ENCODE measurements at regions not wholly inside any gene's neighbourhood (a gene's known extent, or its start where the extent isn't known, plus 50 kb on each side); places are given as distances from the start of the nearest gene placed in this dataset.

- H3K4me1 Mint-ChIP-seq (ENCODE audit: low read depth): no peaks in the 10 kb centered on the region
- no peaks in the 10 kb centered on the region for H3K36me3 Mint-ChIP-seq (ENCODE audit: low read depth)
- H3K27ac Mint-ChIP-seq (ENCODE audit: unreplicated experiment): no peak overlapping the region
- peaks cover 4% of the 10 kb centered on the region for H3K9me3 Mint-ChIP-seq (ENCODE audit: low read depth)
- no peaks in the 10 kb centered on the region for H3K27me3 Mint-ChIP-seq (ENCODE audit: low read depth)
- no peak overlapping the region for H3K4me3 Mint-ChIP-seq (ENCODE audit: unreplicated experiment)
- peak; percentile 70 for DNase-seq (ENCODE audit: low spot score)
- TF ChIP-seq, protein P1, sequence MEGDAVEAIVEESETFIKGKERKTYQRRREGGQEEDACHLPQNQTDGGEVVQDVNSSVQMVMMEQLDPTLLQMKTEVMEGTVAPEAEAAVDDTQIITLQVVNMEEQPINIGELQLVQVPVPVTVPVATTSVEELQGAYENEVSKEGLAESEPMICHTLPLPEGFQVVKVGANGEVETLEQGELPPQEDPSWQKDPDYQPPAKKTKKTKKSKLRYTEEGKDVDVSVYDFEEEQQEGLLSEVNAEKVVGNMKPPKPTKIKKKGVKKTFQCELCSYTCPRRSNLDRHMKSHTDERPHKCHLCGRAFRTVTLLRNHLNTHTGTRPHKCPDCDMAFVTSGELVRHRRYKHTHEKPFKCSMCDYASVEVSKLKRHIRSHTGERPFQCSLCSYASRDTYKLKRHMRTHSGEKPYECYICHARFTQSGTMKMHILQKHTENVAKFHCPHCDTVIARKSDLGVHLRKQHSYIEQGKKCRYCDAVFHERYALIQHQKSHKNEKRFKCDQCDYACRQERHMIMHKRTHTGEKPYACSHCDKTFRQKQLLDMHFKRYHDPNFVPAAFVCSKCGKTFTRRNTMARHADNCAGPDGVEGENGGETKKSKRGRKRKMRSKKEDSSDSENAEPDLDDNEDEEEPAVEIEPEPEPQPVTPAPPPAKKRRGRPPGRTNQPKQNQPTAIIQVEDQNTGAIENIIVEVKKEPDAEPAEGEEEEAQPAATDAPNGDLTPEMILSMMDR (IDR thresholded peaks at IDR 0.05): no peak
Observed at GRCh38 chr1:214107322-214108096, 119.7 kb downstream of the PROX1 start.

GRCh38 chr1:214108097-214108446, 120.3 kb downstream of the PROX1 start:
- Mint-ChIP-seq H3K4me3 (ENCODE audit: unreplicated experiment) (no peak overlapping the region), H3K4me1 (ENCODE audit: low read depth) (no peaks in the 10 kb centered on the region), H3K9me3 (ENCODE audit: low read depth) (peaks cover 4% of the 10 kb centered on the region), H3K27me3 (ENCODE audit: low read depth) (no peaks in the 10 kb centered on the region), H3K27ac (ENCODE audit: unreplicated experiment) (no peak overlapping the region), H3K36me3 (ENCODE audit: low read depth) (no peaks in the 10 kb centered on the region)
- no peak for DNase-seq (ENCODE audit: low spot score)
- TF ChIP-seq, protein P1 (IDR thresholded peaks at IDR 0.05): no peak

DNA sequence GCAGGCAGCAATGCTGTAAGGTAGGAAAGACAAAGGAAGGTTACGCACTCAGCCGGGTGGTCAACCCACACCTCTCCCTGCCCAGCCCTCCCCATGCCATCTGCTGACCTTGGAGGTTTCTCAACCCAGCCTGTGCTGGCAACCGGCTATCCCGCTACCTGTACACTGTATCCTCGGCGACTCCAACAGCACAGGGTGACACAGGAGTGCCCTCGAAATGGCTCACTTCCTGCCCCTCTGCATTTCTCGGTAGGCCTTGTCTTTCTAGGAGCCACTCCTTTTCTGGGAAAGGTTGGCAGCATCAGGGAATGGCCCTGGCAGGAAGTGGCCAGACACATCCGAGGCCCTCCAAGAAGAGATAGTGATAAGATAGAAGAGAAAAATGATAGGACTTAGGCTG, 124.0 kb downstream of the PROX1 start:
- Mint-ChIP-seq H3K27me3 (ENCODE audit: low read depth) (no peaks in the 10 kb centered on the region), H3K4me1 (ENCODE audit: low read depth) (no peaks in the 10 kb centered on the region), H3K27ac (ENCODE audit: unreplicated experiment) (no peak overlapping the region), H3K4me3 (ENCODE audit: unreplicated experiment) (no peak overlapping the region), H3K36me3 (ENCODE audit: low read depth) (no peaks in the 10 kb centered on the region), H3K9me3 (ENCODE audit: low read depth) (no peaks in the 10 kb centered on the region)
- DNase-seq (ENCODE audit: low spot score): no peak
- TF ChIP-seq, protein P1 (IDR thresholded peaks at IDR 0.05): no peak

DNA sequence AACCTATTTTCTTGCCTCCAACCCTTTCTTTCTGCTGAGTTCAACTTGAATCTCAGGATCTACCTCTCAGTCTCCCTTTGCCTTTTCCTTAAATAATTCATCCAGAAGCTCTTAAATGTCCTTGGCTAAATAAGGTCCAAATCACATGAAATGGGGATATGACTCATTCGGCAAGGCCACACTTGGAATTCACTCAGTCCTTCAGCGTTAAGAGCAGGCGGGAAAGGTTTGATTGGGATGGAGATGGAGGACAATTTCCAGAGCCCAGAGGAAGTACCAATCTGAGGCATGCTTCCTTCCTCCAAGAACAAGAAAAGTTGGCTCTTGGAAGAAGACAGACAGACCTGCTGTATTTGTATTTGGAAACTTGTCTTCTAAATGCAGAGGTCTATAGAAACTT, 128.5 kb downstream of the PROX1 start:
- Mint-ChIP-seq H3K9me3 (ENCODE audit: low read depth) (peaks cover 17% of the 10 kb centered on the region), H3K4me3 (ENCODE audit: unreplicated experiment) (no peak overlapping the region), H3K36me3 (ENCODE audit: low read depth) (peaks cover 2% of the 10 kb centered on the region), H3K27me3 (ENCODE audit: low read depth) (no peaks in the 10 kb centered on the region), H3K4me1 (ENCODE audit: low read depth) (no peaks in the 10 kb centered on the region), H3K27ac (ENCODE audit: unreplicated experiment) (no peak overlapping the region)
- TF ChIP-seq, protein P1 (IDR thresholded peaks at IDR 0.05): no peak
- DNase-seq (ENCODE audit: low spot score): no peak

DNA sequence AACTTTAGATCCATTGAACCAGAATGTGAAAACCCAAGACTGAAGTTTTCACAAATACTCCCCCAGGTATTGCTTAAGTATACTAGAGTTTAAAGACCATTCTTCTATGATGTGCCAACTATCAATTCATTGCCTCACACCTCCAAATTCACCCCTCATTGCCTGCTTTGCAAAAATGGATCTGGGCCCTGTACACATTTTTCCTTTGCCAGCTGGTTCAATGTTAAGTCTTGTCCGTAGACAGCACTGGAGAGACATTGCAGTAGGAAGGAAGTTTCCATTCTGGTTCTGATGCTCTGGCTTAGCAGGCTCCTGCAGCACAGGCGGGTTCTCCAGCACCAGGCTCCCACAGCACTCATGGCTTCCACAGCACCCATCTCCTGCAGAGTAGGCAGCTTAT, 130.0 kb downstream of the PROX1 start:
- Mint-ChIP-seq H3K4me3 (ENCODE audit: unreplicated experiment) (no peak overlapping the region), H3K36me3 (ENCODE audit: low read depth) (peaks cover 2% of the 10 kb centered on the region), H3K4me1 (ENCODE audit: low read depth) (peaks cover under 1% of the 10 kb centered on the region), H3K27me3 (ENCODE audit: low read depth) (peaks cover 3% of the 10 kb centered on the region), H3K9me3 (ENCODE audit: low read depth) (peaks cover 17% of the 10 kb centered on the region), H3K27ac (ENCODE audit: unreplicated experiment) (no peak overlapping the region)
- TF ChIP-seq, protein P1 (IDR thresholded peaks at IDR 0.05): no peak
- DNase-seq (ENCODE audit: low spot score): no peak

Data from chondrocyte (in vitro differentiated cells).